Cardiac fibroblast (primary cell): ENCODE measurements at regions not wholly inside any gene's neighbourhood (a gene's known extent, or its start where the extent isn't known, plus 50 kb on each side); places are given as distances from the start of the nearest gene placed in this dataset.

ENCODE experiments used
- DNase-seq, 2 donors: peaks; one replicate each; pipeline versions ENCODE4 v3.0.0 to v3.0.0-alpha.2; 2010; ENCODE audit warnings: low read depth in 2 of 2
- H3K4me3 ChIP-seq, 2 donors: replicated peaks in 1 of 2; 1 replicate in 1 of 2; 2 replicates in 1 of 2; pipeline ENCODE4 v1.5.1; 2011; ENCODE audit warnings: low read depth in 2 of 2, low read length in 2 of 2, mild to moderate bottlenecking in 2 of 2, moderate library complexity in 1 of 2
- CTCF ChIP-seq: IDR thresholded peaks from one replicate; pipeline ENCODE4 v1.5.1; 2011; ENCODE audit warnings: low read depth, mild to moderate bottlenecking, low read length, inconsistent platforms

GRCh38 chr14:28607661-28608060 lies 158.9 kb upstream of the FOXG1 start:
- DNase-seq = no peak
- H3K4me3 ChIP-seq = no peak overlapping the region
- TF ChIP-seq CTCF = no peak

- no peak for TF ChIP-seq CTCF
- DNase-seq = peak; percentile 45 to 72
- H3K4me3 ChIP-seq = no peak overlapping the region
Measured at GRCh38 chr14:28608443-28608842, 158.1 kb upstream of the FOXG1 start.

- peak; percentile 76 for TF ChIP-seq CTCF
- no peak overlapping the region for H3K4me3 ChIP-seq
- DNase-seq = peak; percentile 80 to 82
Measured at GRCh38 chr14:28608851-28609828, 157.4 kb upstream of the FOXG1 start.

- DNase-seq = no peak
- H3K4me3 ChIP-seq = no peak overlapping the region
- no peak for TF ChIP-seq CTCF
Measured at GRCh38 chr14:28612414-28612813, 154.2 kb upstream of the FOXG1 start.

- no peak for TF ChIP-seq CTCF
- H3K4me3 ChIP-seq = no peak overlapping the region
- DNase-seq = no peak
Measured at GRCh38 chr14:28613532-28613931, 153.1 kb upstream of the FOXG1 start.

GRCh38 chr14:28626780-28627179 lies 139.8 kb upstream of the FOXG1 start:
- TF ChIP-seq CTCF = no peak
- DNase-seq = no peak
- no peak overlapping the region for H3K4me3 ChIP-seq
